ENCODE measurements at regions not wholly inside any gene's neighbourhood (a gene's known extent, or its start where the extent isn't known, plus 50 kb on each side); places are given as distances from the start of the nearest gene placed in this dataset.

DNA sequence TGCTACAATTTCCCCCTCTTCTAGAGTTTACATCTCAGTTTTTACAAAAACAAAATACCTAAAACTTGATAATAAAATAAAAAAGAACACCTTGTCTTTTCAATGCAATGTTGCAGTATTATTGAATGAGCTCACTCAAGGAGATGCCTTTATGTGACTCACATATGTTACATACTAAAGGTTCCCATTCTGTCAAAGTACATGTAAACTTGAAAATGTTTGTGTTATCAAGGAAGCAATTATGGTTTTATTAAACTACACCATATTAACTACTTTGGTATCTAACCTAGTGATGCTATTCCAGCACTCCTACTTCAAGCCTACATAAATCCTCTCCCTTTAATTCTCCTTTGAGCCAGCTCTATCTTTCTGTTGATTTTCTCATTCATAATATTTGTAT lies 658.3 kb downstream of the PTPRC start:
- no peak for DNase-seq

- DNase-seq: no peak
These were observed 659.0 kb downstream of the PTPRC start for GRCh38 chr1:199297887-199298286.

GRCh38 chr1:199298825-199299224 lies 660.0 kb downstream of the PTPRC start:
- DNase-seq: no peak

DNA sequence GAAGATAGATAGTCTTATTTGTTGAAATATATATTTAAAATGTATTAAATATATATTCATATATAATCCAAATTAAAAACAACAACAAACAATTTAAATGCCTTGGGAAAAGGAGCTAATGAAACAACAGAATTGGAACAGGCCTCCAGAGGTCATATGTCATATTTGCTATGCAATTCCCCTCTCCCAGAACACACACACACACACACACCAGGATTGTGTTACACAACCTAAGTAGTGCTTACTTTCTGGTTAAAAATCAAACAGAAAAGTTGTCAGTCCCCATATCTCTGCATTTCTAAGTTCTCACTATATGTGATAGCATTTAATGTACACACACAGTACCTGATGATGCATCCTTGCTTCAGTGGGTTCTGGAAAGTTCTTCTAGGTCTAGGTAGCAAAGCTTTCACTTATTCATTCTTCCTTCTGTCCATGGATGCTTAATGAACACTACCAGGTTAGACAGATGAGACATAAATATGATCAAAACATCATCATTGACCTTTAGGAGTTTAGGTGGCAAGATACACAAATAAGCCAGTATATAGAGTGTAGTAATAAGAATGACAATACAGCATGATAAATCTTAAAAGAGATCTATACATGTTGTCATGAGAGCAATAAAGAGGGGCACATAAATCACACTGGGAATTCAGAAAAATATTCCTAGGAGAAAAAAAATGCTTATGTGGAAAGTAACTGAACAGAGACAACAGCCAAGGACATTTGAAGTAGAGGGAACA lies 662.8 kb downstream of the PTPRC start:
- DNase-seq: no peak

GRCh38 chr1:199302554-199302953 lies 663.7 kb downstream of the PTPRC start:
- no peak for DNase-seq

DNA sequence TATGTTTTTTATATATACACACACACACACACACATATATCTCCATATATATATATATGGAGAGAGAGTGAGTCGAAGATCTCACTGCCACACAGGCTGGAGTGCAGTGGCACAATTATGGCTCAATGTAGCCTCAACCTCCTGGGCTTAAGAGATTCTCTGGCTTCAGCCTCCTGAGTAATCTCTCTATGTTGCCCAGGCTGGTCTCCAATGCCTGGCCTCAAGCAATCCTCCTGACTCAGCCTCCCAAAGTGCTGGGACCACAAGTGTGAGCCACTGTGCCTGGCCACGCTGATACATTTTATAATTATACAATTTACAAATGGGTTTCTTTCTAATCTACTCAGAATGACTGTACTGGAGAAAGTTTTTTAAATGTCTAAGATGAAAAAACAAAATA lies 664.2 kb downstream of the PTPRC start:
- DNase-seq: peak; percentile 50

GRCh38 chr1:199305053-199305452 lies 666.2 kb downstream of the PTPRC start:
- DNase-seq: no peak

DNA sequence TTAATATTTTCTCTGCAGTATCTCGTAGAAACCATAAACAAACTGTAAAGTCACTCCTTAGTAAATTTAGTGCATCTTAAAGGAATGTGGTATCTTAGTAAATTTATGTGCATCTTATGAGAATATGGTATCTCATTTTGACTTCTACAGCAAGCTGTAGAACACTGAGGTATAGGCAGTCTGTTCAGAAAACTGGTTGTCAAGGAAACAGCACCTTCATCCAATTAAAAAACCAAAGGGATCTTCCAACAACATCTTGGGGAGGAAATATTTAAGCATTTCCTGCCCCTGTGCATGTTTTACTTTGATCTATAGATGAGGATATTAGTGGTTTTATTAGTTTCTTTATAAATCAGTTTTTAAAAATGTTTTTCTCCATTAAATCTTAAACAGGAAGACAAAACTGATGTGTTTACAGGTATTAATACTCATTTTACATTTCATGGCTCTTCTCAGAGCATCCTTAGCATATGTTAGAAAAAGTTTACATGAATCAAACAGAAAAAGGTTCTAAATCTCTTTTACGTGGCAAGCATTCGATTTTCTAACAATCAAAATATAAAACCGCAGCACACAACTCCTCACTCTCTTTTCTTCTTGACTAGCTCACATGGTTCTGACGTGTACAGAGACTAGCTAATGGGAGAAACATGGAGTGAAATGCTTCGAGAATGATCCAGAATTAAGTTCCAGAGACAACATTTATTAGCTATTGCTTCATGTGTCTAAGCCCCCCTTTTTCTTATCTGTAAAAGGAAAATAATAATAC lies 668.8 kb downstream of the PTPRC start:
- DNase-seq: no peak

GRCh38 chr1:199308349-199308846 lies 669.6 kb downstream of the PTPRC start:
- DNase-seq: no peak

DNA sequence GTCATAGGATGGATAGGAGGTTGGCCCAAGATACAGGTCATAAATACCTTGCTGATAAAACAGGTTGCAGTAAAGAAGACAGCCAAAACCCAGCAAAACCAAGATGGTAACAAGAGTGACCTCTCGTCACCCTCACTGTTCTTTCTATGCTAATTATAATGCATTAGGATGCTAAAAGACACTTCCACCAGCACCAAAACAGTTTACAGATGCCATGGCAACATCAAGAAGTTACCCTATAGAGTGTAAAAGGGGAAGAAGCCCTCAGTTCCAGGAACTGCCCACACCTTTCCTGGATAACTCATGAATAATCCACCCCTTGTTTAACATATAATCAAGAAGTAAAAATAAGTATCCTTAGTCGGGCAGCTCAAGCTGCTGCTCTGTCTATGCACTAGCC lies 671.9 kb downstream of the PTPRC start:
- DNase-seq: no peak

GRCh38 chr1:199311478-199312262 lies 672.8 kb downstream of the PTPRC start:
- no peak for DNase-seq

- DNase-seq: no peak
These were observed 673.8 kb downstream of the PTPRC start for GRCh38 chr1:199312626-199313025.

GRCh38 chr1:199313444-199313843 lies 674.6 kb downstream of the PTPRC start:
- no peak for DNase-seq

DNA sequence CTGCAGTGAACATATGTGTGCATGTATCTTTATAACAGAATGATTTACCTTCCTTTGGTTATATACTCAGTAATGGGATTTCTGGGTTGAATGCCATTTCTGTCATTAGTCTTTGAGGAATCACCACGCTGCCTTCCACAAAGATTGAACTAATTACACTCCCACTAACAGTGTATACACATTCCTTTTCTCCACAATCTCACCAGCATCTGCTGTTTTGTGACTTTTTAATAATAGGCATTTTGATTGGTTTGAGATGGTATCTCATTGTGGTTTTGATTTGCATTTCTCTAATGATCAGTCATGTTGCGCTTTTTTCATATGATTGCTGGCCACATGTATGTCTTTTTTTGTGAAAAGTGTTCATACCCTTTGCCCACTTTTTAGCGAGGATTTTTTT lies 680.5 kb downstream of the PTPRC start:
- no peak for DNase-seq

- no peak for DNase-seq
These were observed 683.4 kb downstream of the PTPRC start for GRCh38 chr1:199322278-199322677.

DNA sequence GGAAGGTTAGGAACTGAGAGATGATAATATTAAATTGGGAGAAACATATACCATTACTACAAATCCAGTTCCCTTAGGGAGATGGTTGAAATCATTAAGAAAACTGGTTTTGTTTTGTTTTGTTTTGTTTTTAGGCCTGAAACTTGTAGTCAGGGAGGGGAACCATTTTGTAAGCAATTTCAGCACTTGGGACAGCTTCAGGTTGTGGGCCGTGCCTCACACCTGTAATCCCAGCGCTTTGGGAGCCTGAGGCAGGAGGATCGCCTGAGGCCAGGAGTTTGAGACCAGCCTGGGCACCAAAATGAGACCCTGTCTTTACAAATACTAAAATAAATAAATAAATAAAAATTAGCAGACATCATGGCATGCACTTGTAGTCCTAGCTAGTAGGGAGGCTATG lies 694.3 kb upstream of the NR5A2 start:
- DNase-seq: no peak

DNA sequence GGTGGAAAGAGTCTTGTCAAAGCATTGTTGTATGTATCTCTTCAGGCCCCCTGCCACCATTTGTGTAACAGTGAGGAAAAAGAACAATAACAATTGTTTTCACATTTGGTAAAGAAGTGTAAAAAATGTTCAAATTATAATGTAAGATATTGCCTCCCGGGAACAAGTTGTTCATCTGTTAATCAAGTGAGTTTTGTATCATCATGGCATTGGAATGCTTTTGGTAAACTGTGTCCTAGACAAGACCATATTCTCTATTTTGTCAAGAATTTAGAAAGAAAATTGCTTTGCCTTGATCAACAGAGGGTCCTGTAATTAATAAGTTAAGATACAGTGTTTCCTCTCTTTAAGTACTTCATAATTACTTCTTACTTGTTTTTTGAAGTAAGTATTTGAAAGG lies 692.0 kb upstream of the NR5A2 start:
- DNase-seq: no peak

- DNase-seq: no peak
These were observed 690.5 kb upstream of the NR5A2 start for GRCh38 chr1:199336745-199337640.

DNA sequence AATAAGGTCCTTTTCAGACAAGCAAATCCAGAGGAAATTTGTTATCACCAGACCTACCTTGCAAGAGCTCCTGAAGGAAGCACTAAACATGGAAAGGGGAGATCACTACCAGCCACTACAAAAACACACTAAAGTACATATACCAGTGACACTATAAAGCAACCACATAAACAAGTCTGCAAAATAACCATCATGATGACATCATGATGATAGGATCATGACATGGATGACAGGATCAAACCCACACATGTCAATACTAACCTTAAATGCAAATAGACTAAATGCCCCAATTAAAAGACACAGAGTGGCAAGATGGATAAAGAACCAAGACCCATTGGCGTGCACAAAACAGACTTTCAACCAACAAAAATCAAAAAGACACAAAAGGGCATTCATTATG lies 688.8 kb upstream of the NR5A2 start:
- DNase-seq: no peak

DNA sequence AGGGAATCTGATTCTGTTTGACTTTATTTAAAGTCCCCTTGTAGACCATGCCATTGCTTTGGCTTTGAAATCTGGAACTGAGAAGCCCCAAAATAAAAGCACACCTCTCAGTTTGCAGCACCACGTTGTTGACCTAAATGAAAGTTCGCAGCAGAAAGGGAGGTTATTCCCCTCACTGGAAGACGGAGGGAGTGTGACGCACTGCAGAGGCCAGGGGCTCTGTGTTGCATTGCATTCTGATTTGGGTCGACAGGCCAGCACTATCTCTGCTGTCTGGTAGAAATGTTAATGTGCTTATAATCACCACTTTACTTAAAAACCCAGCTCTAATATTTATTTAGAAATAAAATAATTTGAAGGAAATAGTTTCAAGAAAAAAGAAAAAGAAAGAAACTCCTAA lies 675.2 kb upstream of the NR5A2 start:
- no peak for DNase-seq

GRCh38 chr1:199353906-199354305 lies 673.6 kb upstream of the NR5A2 start:
- no peak for DNase-seq

DNA sequence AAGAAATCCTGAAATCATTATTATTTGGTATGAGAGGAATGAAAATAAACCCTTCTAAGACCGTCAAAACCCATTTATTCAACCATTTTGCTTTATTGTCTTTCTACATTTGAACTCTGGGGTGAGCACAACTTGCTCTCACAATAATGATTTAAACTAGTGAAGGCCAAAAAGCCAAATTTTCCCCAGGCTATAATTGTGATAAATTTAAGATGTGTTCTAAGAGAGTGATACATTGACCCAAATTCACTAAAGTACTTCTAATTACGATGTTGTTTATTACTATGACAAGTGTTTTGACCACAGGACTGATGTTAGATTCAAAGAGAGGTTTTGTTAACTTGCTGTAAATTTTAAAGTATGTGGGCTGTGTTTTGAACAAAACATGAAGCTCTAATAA lies 670.9 kb upstream of the NR5A2 start:
- no peak for DNase-seq

- DNase-seq: no peak
These were observed 669.9 kb upstream of the NR5A2 start for GRCh38 chr1:199357599-199357998.
